ENCODE measurements at regions not wholly inside any gene's neighbourhood (a gene's known extent, or its start where the extent isn't known, plus 50 kb on each side); places are given as distances from the start of the nearest gene placed in this dataset.
"Not testable (repeated sequence)": the region's sequence is repeated elsewhere in the genome, so short reads cannot be mapped to it uniquely, and the experiment has no call there.

DNA sequence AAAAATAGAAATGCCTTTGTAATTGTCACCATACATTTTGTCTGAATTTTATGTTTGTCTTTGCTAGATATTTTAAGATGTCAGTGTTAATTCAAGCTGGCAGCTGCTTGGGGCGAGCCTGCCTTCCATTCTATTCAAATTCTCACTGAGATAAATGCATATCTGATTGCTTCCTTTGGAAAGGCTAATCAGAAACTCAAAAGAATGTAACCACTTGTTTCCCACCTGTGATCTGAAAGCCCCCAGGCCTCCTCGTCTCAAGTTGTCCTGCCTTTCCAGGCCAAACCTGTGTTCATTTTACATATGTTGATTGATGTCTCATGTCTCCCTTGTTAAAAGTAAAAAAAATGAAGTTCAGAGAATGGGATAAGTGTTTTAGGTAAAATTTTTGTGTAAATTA is 318.7 kb upstream of the TECRL start:
- Histone ChIP-seq H3K9ac (ENCODE audit: low read length) (no peak overlapping the region), H3K36me3 (ENCODE audit: control insufficient read depth in 1 of 2, insufficient read depth in 2 of 2, low read length in 2 of 2) (no peaks in the 10 kb centered on the region), H3K9me3 (ENCODE audit: control insufficient read depth in 1 of 2, insufficient read depth in 1 of 2, low read depth in 1 of 2, low read length in 2 of 2) (peaks cover 0 to 4% of the 10 kb centered on the region in 2 experiments; a peak in 1 of 4 replicates), H3K4me2 (ENCODE audit: low read length) (no peak overlapping the region), H4K20me1 (ENCODE audit: insufficient read depth) (no peaks in the 10 kb centered on the region), H3K9me2 (ENCODE audit: insufficient read depth) (no peaks in the 10 kb centered on the region), H2AFZ (ENCODE audit: low read depth, low read length, poor library complexity, severe bottlenecking) (no peak overlapping the region), H3K79me2 (ENCODE audit: insufficient read depth, low read length) (no peaks in the 10 kb centered on the region), H3K27ac (ENCODE audit: low read depth, low read length) (no peak overlapping the region), H3K27me3 (ENCODE audit: insufficient read depth, low read length) (no peaks in the 10 kb centered on the region), H3K4me1 (ENCODE audit: control insufficient read depth in 1 of 2, insufficient read depth in 2 of 2, low read length in 2 of 2) (no peaks in the 10 kb centered on the region), H3K4me3 (replicated peaks in 1 of 2; ENCODE audit: low read depth in 1 of 2, low read length in 2 of 2) (no peak overlapping the region)
- ATAC-seq: no peak
- intact Hi-C loops (cut with micrococcal nuclease): no loop called here
- BruUV-seq (replicated peaks): no TSS peak
- ChIA-PET POLR2A (no interaction called here), RAD21 (ENCODE audit: low non-redundant PET in 1 of 2, low total read pairs in 2 of 2, uncharacterized antibody in 2 of 2, unreplicated experiment in 2 of 2) (no interaction called here), CTCF (no interaction called here)
- DNase-seq (ENCODE audit: low read depth, low spot score): no peak
- TF ChIP-seq SRF (IDR thresholded peaks at IDR 0.05; ENCODE audit: low read depth): no peak

DNA sequence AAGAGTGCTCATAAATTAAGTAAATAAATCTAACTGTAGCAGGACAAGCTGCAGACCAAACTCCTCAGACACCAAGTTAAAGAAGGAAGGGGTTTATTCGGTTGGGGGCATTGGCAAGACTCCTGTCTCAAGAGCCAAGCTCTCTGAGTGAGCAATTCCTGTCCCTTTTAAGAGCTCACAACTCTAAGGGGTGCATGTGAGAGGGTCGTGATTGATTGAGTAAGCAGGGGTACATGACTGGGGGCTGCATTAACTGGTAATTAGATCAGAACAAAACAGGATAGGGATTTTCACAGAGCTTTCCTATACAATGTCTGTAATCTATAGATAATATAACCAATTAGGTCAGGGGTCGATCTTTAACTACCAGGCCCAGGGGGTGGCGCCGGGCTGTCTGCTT is 318.1 kb upstream of the TECRL start:
- H3K27ac ChIP-seq (ENCODE audit: low read depth, low read length); BruUV-seq (replicated peaks); CTCF ChIA-PET: not testable (repeated sequence)

DNA sequence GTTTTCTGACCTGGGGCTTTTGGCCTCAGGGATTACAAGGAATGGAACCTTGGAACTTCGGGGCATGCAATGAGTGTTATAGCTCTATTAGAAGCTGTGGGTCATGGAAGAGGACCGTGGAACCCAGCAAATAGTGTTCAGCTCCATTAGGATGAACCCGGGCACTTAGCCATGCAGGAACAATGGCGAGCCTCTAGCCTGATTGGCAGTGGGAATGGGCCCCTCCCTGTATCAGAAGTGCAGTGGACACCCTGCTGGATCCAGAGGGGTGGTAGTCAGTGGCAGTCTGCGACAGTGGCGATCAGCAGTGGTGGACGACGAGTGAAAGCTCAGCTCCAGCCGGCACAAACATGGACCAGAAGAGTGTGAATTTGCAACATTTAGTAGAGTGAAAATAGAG is 315.4 kb upstream of the TECRL start:
- no peaks in the 10 kb centered on the region for H3K9me2 ChIP-seq (ENCODE audit: insufficient read depth)
- ChIA-PET CTCF (no interaction called here), RAD21 (ENCODE audit: low non-redundant PET in 1 of 2, low total read pairs in 2 of 2, uncharacterized antibody in 2 of 2, unreplicated experiment in 2 of 2) (no interaction called here), POLR2A (no interaction called here)
- no peak overlapping the region for H3K4me3 ChIP-seq (replicated peaks in 1 of 2; ENCODE audit: low read depth in 1 of 2, low read length in 2 of 2)
- H3K4me2 ChIP-seq (ENCODE audit: low read length): no peak overlapping the region
- ATAC-seq: no peak
- H2AFZ ChIP-seq (ENCODE audit: low read depth, low read length, poor library complexity, severe bottlenecking): no peak overlapping the region
- H3K79me2 ChIP-seq (ENCODE audit: insufficient read depth, low read length): no peaks in the 10 kb centered on the region
- H3K4me1 ChIP-seq (ENCODE audit: control insufficient read depth in 1 of 2, insufficient read depth in 2 of 2, low read length in 2 of 2): no peaks in the 10 kb centered on the region
- peaks cover 0 to 13% of the 10 kb centered on the region in 2 experiments; a peak in 1 of 4 replicates for H3K9me3 ChIP-seq (ENCODE audit: control insufficient read depth in 1 of 2, insufficient read depth in 1 of 2, low read depth in 1 of 2, low read length in 2 of 2)
- intact Hi-C loops (cut with micrococcal nuclease): no loop called here
- no peak overlapping the region for H3K9ac ChIP-seq (ENCODE audit: low read length)
- H3K27ac ChIP-seq (ENCODE audit: low read depth, low read length): no peak overlapping the region
- no peaks in the 10 kb centered on the region for H3K27me3 ChIP-seq (ENCODE audit: insufficient read depth, low read length)
- BruUV-seq (replicated peaks): no TSS peak
- TF ChIP-seq SIN3A (IDR thresholded peaks at IDR 0.05; ENCODE audit: low read depth) (no peak), ZNF274 (IDR thresholded peaks at IDR 0.05; ENCODE audit: low read depth, low read length) (no peak), YY1 (IDR thresholded peaks at IDR 0.05; ENCODE audit: extremely low read depth, insufficient replicate concordance, low read depth, low read length) (no peak), RAD21 (IDR thresholded peaks at IDR 0.05; ENCODE audit: low read depth) (no peak), EZH2phosphoT487 (IDR thresholded peaks at IDR 0.05; ENCODE audit: borderline replicate concordance) (no peak)
- TF ChIP-seq, protein P1, sequence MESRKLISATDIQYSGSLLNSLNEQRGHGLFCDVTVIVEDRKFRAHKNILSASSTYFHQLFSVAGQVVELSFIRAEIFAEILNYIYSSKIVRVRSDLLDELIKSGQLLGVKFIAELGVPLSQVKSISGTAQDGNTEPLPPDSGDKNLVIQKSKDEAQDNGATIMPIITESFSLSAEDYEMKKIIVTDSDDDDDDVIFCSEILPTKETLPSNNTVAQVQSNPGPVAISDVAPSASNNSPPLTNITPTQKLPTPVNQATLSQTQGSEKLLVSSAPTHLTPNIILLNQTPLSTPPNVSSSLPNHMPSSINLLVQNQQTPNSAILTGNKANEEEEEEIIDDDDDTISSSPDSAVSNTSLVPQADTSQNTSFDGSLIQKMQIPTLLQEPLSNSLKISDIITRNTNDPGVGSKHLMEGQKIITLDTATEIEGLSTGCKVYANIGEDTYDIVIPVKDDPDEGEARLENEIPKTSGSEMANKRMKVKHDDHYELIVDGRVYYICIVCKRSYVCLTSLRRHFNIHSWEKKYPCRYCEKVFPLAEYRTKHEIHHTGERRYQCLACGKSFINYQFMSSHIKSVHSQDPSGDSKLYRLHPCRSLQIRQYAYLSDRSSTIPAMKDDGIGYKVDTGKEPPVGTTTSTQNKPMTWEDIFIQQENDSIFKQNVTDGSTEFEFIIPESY (IDR thresholded peaks at IDR 0.05; ENCODE audit: extremely low read depth, insufficient replicate concordance, low read length): no peak
- no peaks in the 10 kb centered on the region for H3K36me3 ChIP-seq (ENCODE audit: control insufficient read depth in 1 of 2, insufficient read depth in 2 of 2, low read length in 2 of 2)
- DNase-seq (ENCODE audit: low read depth, low spot score): no peak
- H4K20me1 ChIP-seq (ENCODE audit: insufficient read depth): no peaks in the 10 kb centered on the region

More for the DNA sequence above, 318.1 kb upstream of the TECRL start:
- ATAC-seq; H3K4me2 ChIP-seq (ENCODE audit: low read length); DNase-seq (ENCODE audit: low read depth, low spot score); POLR2A ChIA-PET; H3K27me3 ChIP-seq (ENCODE audit: insufficient read depth, low read length); H3K9ac ChIP-seq (ENCODE audit: low read length); H3K36me3 ChIP-seq (ENCODE audit: control insufficient read depth in 1 of 2, insufficient read depth in 2 of 2, low read length in 2 of 2); H3K4me1 ChIP-seq (ENCODE audit: control insufficient read depth in 1 of 2, insufficient read depth in 2 of 2, low read length in 2 of 2); H3K79me2 ChIP-seq (ENCODE audit: insufficient read depth, low read length); H4K20me1 ChIP-seq (ENCODE audit: insufficient read depth); intact Hi-C loops (cut with micrococcal nuclease); H3K9me2 ChIP-seq (ENCODE audit: insufficient read depth); RAD21 ChIA-PET (ENCODE audit: low non-redundant PET in 1 of 2, low total read pairs in 2 of 2, uncharacterized antibody in 2 of 2, unreplicated experiment in 2 of 2); H3K9me3 ChIP-seq (ENCODE audit: control insufficient read depth in 1 of 2, insufficient read depth in 1 of 2, low read depth in 1 of 2, low read length in 2 of 2); H2AFZ ChIP-seq (ENCODE audit: low read depth, low read length, poor library complexity, severe bottlenecking); H3K4me3 ChIP-seq (replicated peaks in 1 of 2; ENCODE audit: low read depth in 1 of 2, low read length in 2 of 2): not testable (repeated sequence)

Data from HCT116 (cell line).